ENCODE measurements at regions not wholly inside any gene's neighbourhood (a gene's known extent, or its start where the extent isn't known, plus 50 kb on each side); places are given as distances from the start of the nearest gene placed in this dataset.
A peak's percentile ranks its signal among the peaks of the same experiment; 100 is the strongest.

DNA sequence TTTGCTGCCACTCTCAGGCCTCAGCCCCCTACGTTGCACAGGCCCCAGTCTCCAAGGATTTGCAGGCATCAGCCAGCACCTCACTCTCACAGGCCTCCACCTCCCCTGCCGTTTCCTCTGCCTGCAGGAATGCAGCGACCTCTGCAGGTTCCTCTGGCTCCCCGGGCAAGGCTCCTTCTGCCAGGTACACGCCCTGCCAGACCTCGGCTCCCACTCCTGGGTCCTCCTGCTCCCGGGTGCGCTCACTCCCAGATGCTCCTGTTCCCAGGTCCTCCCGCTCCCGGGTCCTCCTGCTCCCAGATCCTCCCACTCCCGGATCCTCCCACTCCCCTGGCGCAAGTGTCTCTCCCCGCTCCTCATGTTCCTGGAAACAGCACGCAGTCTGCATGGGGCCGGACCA is 144.4 kb upstream of the RADX start:
- TF ChIP-seq, protein P1, sequence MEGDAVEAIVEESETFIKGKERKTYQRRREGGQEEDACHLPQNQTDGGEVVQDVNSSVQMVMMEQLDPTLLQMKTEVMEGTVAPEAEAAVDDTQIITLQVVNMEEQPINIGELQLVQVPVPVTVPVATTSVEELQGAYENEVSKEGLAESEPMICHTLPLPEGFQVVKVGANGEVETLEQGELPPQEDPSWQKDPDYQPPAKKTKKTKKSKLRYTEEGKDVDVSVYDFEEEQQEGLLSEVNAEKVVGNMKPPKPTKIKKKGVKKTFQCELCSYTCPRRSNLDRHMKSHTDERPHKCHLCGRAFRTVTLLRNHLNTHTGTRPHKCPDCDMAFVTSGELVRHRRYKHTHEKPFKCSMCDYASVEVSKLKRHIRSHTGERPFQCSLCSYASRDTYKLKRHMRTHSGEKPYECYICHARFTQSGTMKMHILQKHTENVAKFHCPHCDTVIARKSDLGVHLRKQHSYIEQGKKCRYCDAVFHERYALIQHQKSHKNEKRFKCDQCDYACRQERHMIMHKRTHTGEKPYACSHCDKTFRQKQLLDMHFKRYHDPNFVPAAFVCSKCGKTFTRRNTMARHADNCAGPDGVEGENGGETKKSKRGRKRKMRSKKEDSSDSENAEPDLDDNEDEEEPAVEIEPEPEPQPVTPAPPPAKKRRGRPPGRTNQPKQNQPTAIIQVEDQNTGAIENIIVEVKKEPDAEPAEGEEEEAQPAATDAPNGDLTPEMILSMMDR (IDR thresholded peaks at IDR 0.05), result no peak
- Mint-ChIP-seq H3K4me3 (ENCODE audit: unreplicated experiment) (no peak overlapping the region), H3K27me3 (ENCODE audit: low read depth) (no peaks in the 10 kb centered on the region), H3K9me3 (ENCODE audit: low read depth) (no peaks in the 10 kb centered on the region), H3K27ac (ENCODE audit: unreplicated experiment) (no peak overlapping the region), H3K4me1 (ENCODE audit: low read depth) (no peaks in the 10 kb centered on the region), H3K36me3 (ENCODE audit: low read depth) (no peaks in the 10 kb centered on the region)
- peak; percentile 93 for DNase-seq (ENCODE audit: low spot score)

DNA sequence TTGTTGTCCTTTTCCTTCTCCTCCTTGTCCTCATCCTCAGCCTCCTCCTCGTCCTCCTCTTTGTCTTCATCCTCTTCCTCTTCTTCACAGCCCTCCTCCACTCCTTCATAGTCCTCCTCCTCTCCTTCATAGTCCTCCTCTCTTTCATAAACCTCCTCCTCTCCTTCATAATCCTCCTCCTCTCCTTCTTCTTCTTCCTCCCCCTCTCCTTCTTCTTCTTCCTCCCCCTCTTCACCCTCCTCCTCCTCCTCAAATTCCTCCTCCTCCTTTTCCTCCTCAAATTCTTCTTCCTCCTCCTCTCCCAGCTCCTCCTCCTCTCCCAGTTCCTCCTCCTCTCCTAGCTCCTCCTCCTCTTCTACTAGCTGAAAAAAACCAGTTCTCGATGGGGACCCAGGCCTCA is 143.8 kb upstream of the RADX start:
- TF ChIP-seq, protein P1 (IDR thresholded peaks at IDR 0.05), result no peak
- Mint-ChIP-seq H3K9me3 (ENCODE audit: low read depth) (no peaks in the 10 kb centered on the region), H3K27me3 (ENCODE audit: low read depth) (no peaks in the 10 kb centered on the region), H3K4me3 (ENCODE audit: unreplicated experiment) (no peak overlapping the region), H3K36me3 (ENCODE audit: low read depth) (no peaks in the 10 kb centered on the region), H3K27ac (ENCODE audit: unreplicated experiment) (no peak overlapping the region), H3K4me1 (ENCODE audit: low read depth) (no peaks in the 10 kb centered on the region)
- no peak for DNase-seq (ENCODE audit: low spot score)

DNA sequence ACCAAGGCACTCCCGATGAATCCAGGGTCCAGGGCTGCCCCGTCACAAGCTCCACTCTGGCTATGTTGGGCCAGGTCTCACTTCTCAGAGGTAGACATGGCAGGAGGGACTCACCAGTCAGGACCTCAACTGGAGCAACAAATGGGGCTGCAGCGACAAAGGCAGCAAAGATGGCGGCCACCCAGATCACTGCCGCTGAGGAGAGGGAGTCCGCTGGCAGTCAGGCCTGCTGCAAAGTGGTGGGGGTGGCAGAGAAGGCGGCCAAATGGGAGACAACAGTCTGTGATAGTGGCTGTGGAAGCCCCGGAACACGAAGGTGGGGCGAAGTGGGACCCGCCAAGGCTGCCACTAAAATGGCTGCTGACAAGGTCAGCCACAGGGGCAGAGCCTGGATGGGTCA is 143.3 kb upstream of the RADX start:
- peak; percentile 59 for DNase-seq (ENCODE audit: low spot score)
- Mint-ChIP-seq H3K9me3 (ENCODE audit: low read depth) (no peaks in the 10 kb centered on the region), H3K27me3 (ENCODE audit: low read depth) (no peaks in the 10 kb centered on the region), H3K27ac (ENCODE audit: unreplicated experiment) (no peak overlapping the region), H3K4me3 (ENCODE audit: unreplicated experiment) (no peak overlapping the region), H3K36me3 (ENCODE audit: low read depth) (no peaks in the 10 kb centered on the region), H3K4me1 (ENCODE audit: low read depth) (no peaks in the 10 kb centered on the region)
- TF ChIP-seq, protein P1 (IDR thresholded peaks at IDR 0.05), result no peak

DNA sequence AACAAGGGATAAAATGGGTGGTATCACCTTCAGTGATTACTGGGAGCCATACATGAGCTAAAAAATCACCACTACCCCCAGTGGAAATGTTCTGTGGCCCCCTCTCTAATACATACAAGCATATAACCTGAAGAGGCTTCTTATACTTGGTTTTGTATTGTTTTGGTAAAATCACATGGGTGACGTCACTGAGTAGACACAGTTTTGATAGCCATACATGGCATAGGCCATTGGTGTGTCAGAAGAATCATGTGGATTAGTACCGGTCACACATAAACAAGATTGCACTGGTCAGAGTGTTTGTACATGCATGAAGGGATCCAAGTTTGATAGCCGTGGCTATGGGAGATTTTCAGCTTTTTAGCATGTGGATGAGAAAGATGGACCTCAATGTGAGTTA is 131.9 kb upstream of the RADX start:
- TF ChIP-seq, protein P1 (IDR thresholded peaks at IDR 0.05), result no peak
- H3K27me3 Mint-ChIP-seq (ENCODE audit: low read depth), result no peaks in the 10 kb centered on the region
- H3K4me3 Mint-ChIP-seq (ENCODE audit: unreplicated experiment), result no peak overlapping the region
- H3K4me1 Mint-ChIP-seq (ENCODE audit: low read depth), result no peaks in the 10 kb centered on the region
- no peak overlapping the region for H3K27ac Mint-ChIP-seq (ENCODE audit: unreplicated experiment)
- H3K9me3 Mint-ChIP-seq (ENCODE audit: low read depth), result no peaks in the 10 kb centered on the region
- H3K36me3 Mint-ChIP-seq (ENCODE audit: low read depth), result no peaks in the 10 kb centered on the region
- DNase-seq (ENCODE audit: low spot score), result no peak

DNA sequence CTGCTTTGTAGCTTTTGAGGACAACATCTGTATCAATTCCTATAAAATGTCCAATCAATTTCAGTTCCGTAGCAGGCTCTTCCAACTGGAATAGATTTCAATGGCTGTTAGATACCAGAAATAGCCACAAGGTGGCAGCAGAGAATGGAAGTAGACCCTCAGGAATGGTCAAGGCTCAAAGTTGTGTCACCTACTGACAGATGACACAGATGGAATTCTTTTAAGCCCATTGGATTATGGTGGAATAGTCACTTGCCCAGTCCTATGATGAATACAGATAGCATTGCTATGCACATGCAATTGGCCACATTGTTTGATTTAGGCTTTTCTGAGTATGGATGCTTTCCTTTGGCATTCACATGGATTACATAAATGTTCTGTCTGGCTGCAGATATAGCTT is 130.4 kb upstream of the RADX start:
- H3K36me3 Mint-ChIP-seq (ENCODE audit: low read depth), result no peaks in the 10 kb centered on the region
- no peaks in the 10 kb centered on the region for H3K9me3 Mint-ChIP-seq (ENCODE audit: low read depth)
- H3K27me3 Mint-ChIP-seq (ENCODE audit: low read depth), result no peaks in the 10 kb centered on the region
- DNase-seq (ENCODE audit: low spot score), result no peak
- no peak overlapping the region for H3K4me3 Mint-ChIP-seq (ENCODE audit: unreplicated experiment)
- H3K4me1 Mint-ChIP-seq (ENCODE audit: low read depth), result no peaks in the 10 kb centered on the region
- H3K27ac Mint-ChIP-seq (ENCODE audit: unreplicated experiment), result no peak overlapping the region
- TF ChIP-seq, protein P1 (IDR thresholded peaks at IDR 0.05), result peak; percentile 87
